Spleen (tissue), 7 donors: ENCODE measurements at regions not wholly inside any gene's neighbourhood (a gene's known extent, or its start where the extent isn't known, plus 50 kb on each side); places are given as distances from the start of the nearest gene placed in this dataset.

Source experiments
- CTCF ChIP-seq, 11 experiments: fragments of 200-600 bp in 7 of 11; fragments of 450-650 bp in 4 of 11; sonication (generic) in 4 of 11; IDR thresholded peaks in 8 of 11; conservative IDR thresholded peaks in 3 of 11; 1 replicate in 7 of 11; 2 replicates in 4 of 11; pipeline versions ENCODE4 v1.4.0 to v1.8.0; 2016 to 2021; ENCODE audit warnings: antibody characterized with exemption in 11 of 11, inconsistent platforms in 4 of 11, mild to moderate bottlenecking in 1 of 11
- POLR2A ChIP-seq, 3 donors: fragments of 450-650 bp; IDR thresholded peaks; one replicate each; pipeline ENCODE4 v1.5.1; 2017; ENCODE audit warnings: antibody characterized with exemption in 3 of 3, mild to moderate bottlenecking in 1 of 3
- POLR2AphosphoS5 ChIP-seq, 3 donors: sonication (generic); formaldehyde crosslinking; IDR thresholded peaks; one replicate each; pipeline ENCODE4 v1.5.1; 2017; ENCODE audit warnings: antibody characterized with exemption in 3 of 3
- donor health status: DM: no; HTN: no; CAD: no; lungs with moderate emphysema.
- donor health status: DM: no; HTN: no; CAD: no.
- donor health status: DM: no; HTN: no; CAD: no.

- TF ChIP-seq POLR2AphosphoS5 (IDR thresholded peaks at IDR 0.05), result no peak
- TF ChIP-seq CTCF (IDR thresholded peaks at IDR 0.05 in 8 of 11, conservative IDR thresholded peaks at IDR 0.05 in 3 of 11), result no peak
- TF ChIP-seq POLR2A (IDR thresholded peaks at IDR 0.05), result no peak
Measured at GRCh38 chr3:106931904-106932303, 445.3 kb upstream of the CCDC54 start.
